ENCODE measurements at regions not wholly inside any gene's neighbourhood (a gene's known extent, or its start where the extent isn't known, plus 50 kb on each side); places are given as distances from the start of the nearest gene placed in this dataset.

GRCh38 chr1:47505267-47505666 is 67.4 kb downstream of the FOXD2 start:
- Histone ChIP-seq H3K36me3 (replicated peaks in 1 of 2) (no peaks in the 10 kb centered on the region), H3K4me1 (replicated peaks in 1 of 2) (peaks cover 5 to 15% of the 10 kb centered on the region in 2 donors), H3K4me3 (no peak overlapping the region), H3K27me3 (peaks cover 20% of the 10 kb centered on the region), H3K27ac (no peak overlapping the region), H3K9me3 (replicated peaks in 1 of 3) (no peaks in the 10 kb centered on the region)
- DNase-seq: no peak
- intact Hi-C loops (cut with DNase I): no loop called here
- WGBS, 4 donors: 71 to 86% (median 74%) methylated on average over 2 of the region's 2 CpGs
- TF ChIP-seq CTCF (IDR thresholded peaks at IDR 0.05): no peak
- TF ChIP-seq POLR2A (IDR thresholded peaks at IDR 0.05): no peak

- intact Hi-C loops (cut with DNase I): no loop called here
Observed at GRCh38 chr1:47506053-47506452, 68.2 kb downstream of the FOXD2 start.

GRCh38 chr1:47507144-47507543 is 69.3 kb downstream of the FOXD2 start:
- intact Hi-C loops (cut with DNase I): no loop called here
- peaks cover 5 to 15% of the 10 kb centered on the region in 2 donors for H3K4me1 ChIP-seq (replicated peaks in 1 of 2)
- TF ChIP-seq CTCF (IDR thresholded peaks at IDR 0.05) (no peak), POLR2A (IDR thresholded peaks at IDR 0.05) (no peak)

More at GRCh38 chr1:47506053-47506452, 68.2 kb downstream of the FOXD2 start:
- no peaks in the 10 kb centered on the region for H3K9me3 ChIP-seq (replicated peaks in 1 of 3)
- no peak for DNase-seq
- H3K4me1 ChIP-seq (replicated peaks in 1 of 2): peaks cover 5 to 15% of the 10 kb centered on the region in 2 donors
- H3K27ac ChIP-seq: no peak overlapping the region
- TF ChIP-seq CTCF (IDR thresholded peaks at IDR 0.05) (no peak), POLR2A (IDR thresholded peaks at IDR 0.05) (no peak)
- H3K4me3 ChIP-seq: no peak overlapping the region
- no peaks in the 10 kb centered on the region for H3K36me3 ChIP-seq (replicated peaks in 1 of 2)
- H3K27me3 ChIP-seq: peaks cover 17% of the 10 kb centered on the region
- 89 to 93% (median 91%) methylated on average over 2 of the region's 2 CpGs for WGBS, 4 donors

GRCh38 chr1:47507881-47508701 is 70.2 kb downstream of the FOXD2 start:
- 2 to 40% (median 2%) methylated on average over 1 to 77 of the region's 77 CpGs for WGBS, 4 donors
- Histone ChIP-seq H3K4me1 (replicated peaks in 1 of 2) (peaks cover 5 to 15% of the 10 kb centered on the region in 2 donors), H3K9me3 (replicated peaks in 1 of 3) (no peaks in the 10 kb centered on the region), H3K4me3 (peak overlapping the region in 2 of 4 donors; percentile 15 to 64), H3K27me3 (peaks cover 11% of the 10 kb centered on the region), H3K36me3 (replicated peaks in 1 of 2) (no peaks in the 10 kb centered on the region), H3K27ac (peak overlapping the region in 2 of 5 donors; percentile 35 to 50)
- no peak for TF ChIP-seq CTCF (IDR thresholded peaks at IDR 0.05)
- TF ChIP-seq POLR2A (IDR thresholded peaks at IDR 0.05): no peak
- DNase-seq: peak in 6 of 7 donors; percentile 29 to 62 (median 38)
- intact Hi-C loops (cut with DNase I): no loop called here

More at GRCh38 chr1:47507144-47507543, 69.3 kb downstream of the FOXD2 start:
- Histone ChIP-seq H3K27ac (no peak overlapping the region), H3K9me3 (replicated peaks in 1 of 3) (no peaks in the 10 kb centered on the region), H3K27me3 (peaks cover 17% of the 10 kb centered on the region), H3K36me3 (replicated peaks in 1 of 2) (no peaks in the 10 kb centered on the region), H3K4me3 (no peak overlapping the region)
- DNase-seq: no peak
- WGBS, 4 donors: 64 to 81% (median 76%) methylated on average over 3 of the region's 3 CpGs
